ENCODE measurements at regions not wholly inside any gene's neighbourhood (a gene's known extent, or its start where the extent isn't known, plus 50 kb on each side); places are given as distances from the start of the nearest gene placed in this dataset.
A peak's percentile ranks its signal among the peaks of the same experiment; 100 is the strongest.

- H3K9me3 ChIP-seq (ENCODE audit: low read length) = no peaks in the 10 kb centered on the region
- no peak for TF ChIP-seq IKZF1 (IDR thresholded peaks at IDR 0.05)
- TF ChIP-seq, protein P1, sequence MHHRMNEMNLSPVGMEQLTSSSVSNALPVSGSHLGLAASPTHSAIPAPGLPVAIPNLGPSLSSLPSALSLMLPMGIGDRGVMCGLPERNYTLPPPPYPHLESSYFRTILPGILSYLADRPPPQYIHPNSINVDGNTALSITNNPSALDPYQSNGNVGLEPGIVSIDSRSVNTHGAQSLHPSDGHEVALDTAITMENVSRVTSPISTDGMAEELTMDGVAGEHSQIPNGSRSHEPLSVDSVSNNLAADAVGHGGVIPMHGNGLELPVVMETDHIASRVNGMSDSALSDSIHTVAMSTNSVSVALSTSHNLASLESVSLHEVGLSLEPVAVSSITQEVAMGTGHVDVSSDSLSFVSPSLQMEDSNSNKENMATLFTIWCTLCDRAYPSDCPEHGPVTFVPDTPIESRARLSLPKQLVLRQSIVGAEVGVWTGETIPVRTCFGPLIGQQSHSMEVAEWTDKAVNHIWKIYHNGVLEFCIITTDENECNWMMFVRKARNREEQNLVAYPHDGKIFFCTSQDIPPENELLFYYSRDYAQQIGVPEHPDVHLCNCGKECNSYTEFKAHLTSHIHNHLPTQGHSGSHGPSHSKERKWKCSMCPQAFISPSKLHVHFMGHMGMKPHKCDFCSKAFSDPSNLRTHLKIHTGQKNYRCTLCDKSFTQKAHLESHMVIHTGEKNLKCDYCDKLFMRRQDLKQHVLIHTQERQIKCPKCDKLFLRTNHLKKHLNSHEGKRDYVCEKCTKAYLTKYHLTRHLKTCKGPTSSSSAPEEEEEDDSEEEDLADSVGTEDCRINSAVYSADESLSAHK (CRISPR knock-in tag; IDR thresholded peaks at IDR 0.05; ENCODE audit: borderline replicate concordance) = no peak
- TF ChIP-seq ZNF446 (CRISPR knock-in tag; IDR thresholded peaks at IDR 0.05) = no peak
- no peak for TF ChIP-seq ZNF619 (CRISPR knock-in tag; IDR thresholded peaks at IDR 0.05)
- TF ChIP-seq MBNL3 (CRISPR knock-in tag; conservative IDR thresholded peaks at IDR 0.05) = no peak
- TF ChIP-seq, protein P2, sequence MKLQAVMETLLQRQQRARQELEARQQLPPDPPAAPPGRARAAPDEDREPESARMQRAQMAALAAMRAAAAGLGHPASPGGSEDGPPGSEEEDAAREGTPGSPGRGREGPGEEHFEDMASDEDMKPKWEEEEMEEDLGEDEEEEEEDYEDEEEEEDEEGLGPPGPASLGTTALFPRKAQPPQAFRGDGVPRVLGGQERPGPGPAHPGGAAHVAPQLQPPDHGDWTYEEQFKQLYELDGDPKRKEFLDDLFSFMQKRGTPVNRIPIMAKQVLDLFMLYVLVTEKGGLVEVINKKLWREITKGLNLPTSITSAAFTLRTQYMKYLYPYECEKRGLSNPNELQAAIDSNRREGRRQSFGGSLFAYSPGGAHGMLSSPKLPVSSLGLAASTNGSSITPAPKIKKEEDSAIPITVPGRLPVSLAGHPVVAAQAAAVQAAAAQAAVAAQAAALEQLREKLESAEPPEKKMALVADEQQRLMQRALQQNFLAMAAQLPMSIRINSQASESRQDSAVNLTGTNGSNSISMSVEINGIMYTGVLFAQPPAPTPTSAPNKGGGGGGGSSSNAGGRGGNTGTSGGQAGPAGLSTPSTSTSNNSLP (IDR thresholded peaks at IDR 0.05; ENCODE audit: low read depth, low read length) = no peak
- no peak for TF ChIP-seq TRIM24 (CRISPR knock-in tag; IDR thresholded peaks at IDR 0.05)
- no peak for TF ChIP-seq ZFP36L2 (CRISPR knock-in tag; IDR thresholded peaks at IDR 0.05)
- TF ChIP-seq ARNTL (CRISPR knock-in tag; IDR thresholded peaks at IDR 0.05) = no peak
- no peak for TF ChIP-seq ZFP90 (CRISPR knock-in tag; IDR thresholded peaks at IDR 0.05; ENCODE audit: borderline replicate concordance)
- no peak for TF ChIP-seq ZNF816 (CRISPR knock-in tag; IDR thresholded peaks at IDR 0.05; ENCODE audit: borderline replicate concordance)
- no peak for TF ChIP-seq TMF1 (CRISPR knock-in tag; IDR thresholded peaks at IDR 0.05; ENCODE audit: low read depth)
- peak; percentile 74; the same call in 1 of the 2 replicates for TF ChIP-seq RAD51 (IDR thresholded peaks at IDR 0.05; ENCODE audit: borderline replicate concordance)
- TF ChIP-seq, protein P3, sequence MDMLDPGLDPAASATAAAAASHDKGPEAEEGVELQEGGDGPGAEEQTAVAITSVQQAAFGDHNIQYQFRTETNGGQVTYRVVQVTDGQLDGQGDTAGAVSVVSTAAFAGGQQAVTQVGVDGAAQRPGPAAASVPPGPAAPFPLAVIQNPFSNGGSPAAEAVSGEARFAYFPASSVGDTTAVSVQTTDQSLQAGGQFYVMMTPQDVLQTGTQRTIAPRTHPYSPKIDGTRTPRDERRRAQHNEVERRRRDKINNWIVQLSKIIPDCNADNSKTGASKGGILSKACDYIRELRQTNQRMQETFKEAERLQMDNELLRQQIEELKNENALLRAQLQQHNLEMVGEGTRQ (IDR thresholded peaks at IDR 0.05; ENCODE audit: low read depth, low read length) = peak; percentile 21; the same call in 1 of the 2 replicates
- TF ChIP-seq, protein P3 (CRISPR knock-in tag; IDR thresholded peaks at IDR 0.05; ENCODE audit: borderline replicate concordance) = no peak
- H3K9ac ChIP-seq (ENCODE audit: insufficient read depth, low read depth, low read length) = no peak overlapping the region
- BruUV-seq (replicated peaks) = no TSS peak
- DNase-seq (ENCODE audit: low spot score) (no peak), FAIRE-seq (no peak), ATAC-seq (no peak)
- no peaks in the 10 kb centered on the region for H3K4me1 ChIP-seq (ENCODE audit: insufficient read depth, low read length)
- no peaks in the 10 kb centered on the region for H3K79me2 ChIP-seq (ENCODE audit: insufficient read depth, low read length)
- H3K27me3 ChIP-seq (ENCODE audit: control insufficient read depth in 1 of 2, insufficient read depth in 2 of 2, low read length in 2 of 2) = peaks cover 0 to 4% of the 10 kb centered on the region in 2 experiments; a peak in 1 of 5 replicates
- in situ Hi-C loops (cut with HindIII; ENCODE audit: extremely low pct_ligation_motif_present, low pct_unique_long_range_greater_than_20kb) = loop anchor here (5.0 kb wide), 1 partner anchor 186 kb away; the partner anchor contains the start of gene LARGE1
- WGBS (ENCODE audit: low lambda C conversion rate) = 42% methylated on average over 3 of the region's 3 CpGs
- intact Hi-C loops (cut with micrococcal nuclease; ENCODE audit: unreplicated experiment) = no loop called here
- ChIA-PET POLR2A (no interaction called here), CTCF (ENCODE audit: low intra/inter-chr PET ratio, low total read pairs) (no interaction called here)
- no peak overlapping the region for H2AFZ ChIP-seq (ENCODE audit: low read length)
- no peak overlapping the region for H3K27ac ChIP-seq (ENCODE audit: extremely low read length, insufficient read depth, low read length)
- H3K36me3 ChIP-seq (replicated peaks in 1 of 2; ENCODE audit: control insufficient read depth in 1 of 2, insufficient read depth in 2 of 2, low read length in 2 of 2) = no peaks in the 10 kb centered on the region
- no peaks in the 10 kb centered on the region for H4K20me1 ChIP-seq (ENCODE audit: insufficient read depth, low read length)
- H3K4me3 ChIP-seq (replicated peaks in 1 of 3; ENCODE audit: insufficient read depth in 1 of 3, low read depth in 2 of 3, low read length in 3 of 3) = no peak overlapping the region
- no peak overlapping the region for H3K4me2 ChIP-seq (ENCODE audit: low read depth, low read length)
These were observed 187.9 kb upstream of the LARGE1 start for GRCh38 chr22:34108168-34108567.

Measured in HepG2 (cell line).